HG03095 (cell line): ENCODE measurements at regions not wholly inside any gene's neighbourhood (a gene's known extent, or its start where the extent isn't known, plus 50 kb on each side); places are given as distances from the start of the nearest gene placed in this dataset.
"Not testable (repeated sequence)": the region's sequence is repeated elsewhere in the genome, so short reads cannot be mapped to it uniquely, and the experiment has no call there.

ENCODE experiments used
- ATAC-seq: cut with Tn5 transposase; IDR thresholded peaks from one replicate; pipeline ENCODE4 v1.9.1; 2021; ENCODE audit warnings: moderate library complexity; ENCODE audit not compliant: unreplicated experiment

DNA sequence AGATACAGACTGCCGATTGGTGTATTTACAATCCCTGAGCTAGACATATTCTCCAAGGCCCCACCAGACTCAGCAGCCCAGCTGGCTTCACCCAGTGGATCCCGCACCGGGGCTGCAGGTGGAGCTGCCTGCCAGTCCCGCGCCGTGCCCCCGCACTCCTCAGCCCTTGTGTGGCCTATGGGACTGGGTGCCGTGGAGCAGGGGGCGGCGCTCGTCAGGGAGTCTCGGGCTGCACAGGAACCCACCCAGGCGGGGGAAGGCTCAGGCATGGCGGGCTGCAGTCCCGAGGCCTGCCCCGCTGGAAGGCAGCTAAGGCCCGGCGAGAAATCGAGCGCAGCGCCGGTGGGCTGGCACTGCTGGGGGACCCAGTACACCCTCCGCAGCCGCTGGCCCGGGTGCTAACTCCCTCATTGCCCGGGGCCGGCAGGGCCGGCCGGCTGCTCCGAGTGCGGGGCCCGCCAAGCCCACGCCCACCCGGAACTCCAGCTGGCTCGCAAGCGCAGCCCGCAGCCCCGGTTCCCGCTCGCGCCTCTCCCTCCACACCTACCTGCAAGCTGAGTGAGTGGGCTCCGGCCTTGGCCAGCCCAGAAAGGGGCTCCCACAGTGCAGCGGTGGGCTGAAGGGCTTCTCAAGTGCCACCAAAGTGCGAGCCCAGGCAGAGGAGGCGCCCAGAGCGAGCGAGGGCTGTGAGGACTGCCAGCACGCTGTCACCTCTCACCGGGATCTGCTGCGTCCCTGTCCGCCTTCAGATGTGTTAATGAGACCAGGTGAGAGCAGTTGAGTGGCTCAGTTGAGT is 137.8 kb upstream of the LCORL start:
- not testable (repeated sequence) for ATAC-seq

- no peak for ATAC-seq
Measured at GRCh38 chr4:18155067-18156041, 133.8 kb upstream of the LCORL start.

DNA sequence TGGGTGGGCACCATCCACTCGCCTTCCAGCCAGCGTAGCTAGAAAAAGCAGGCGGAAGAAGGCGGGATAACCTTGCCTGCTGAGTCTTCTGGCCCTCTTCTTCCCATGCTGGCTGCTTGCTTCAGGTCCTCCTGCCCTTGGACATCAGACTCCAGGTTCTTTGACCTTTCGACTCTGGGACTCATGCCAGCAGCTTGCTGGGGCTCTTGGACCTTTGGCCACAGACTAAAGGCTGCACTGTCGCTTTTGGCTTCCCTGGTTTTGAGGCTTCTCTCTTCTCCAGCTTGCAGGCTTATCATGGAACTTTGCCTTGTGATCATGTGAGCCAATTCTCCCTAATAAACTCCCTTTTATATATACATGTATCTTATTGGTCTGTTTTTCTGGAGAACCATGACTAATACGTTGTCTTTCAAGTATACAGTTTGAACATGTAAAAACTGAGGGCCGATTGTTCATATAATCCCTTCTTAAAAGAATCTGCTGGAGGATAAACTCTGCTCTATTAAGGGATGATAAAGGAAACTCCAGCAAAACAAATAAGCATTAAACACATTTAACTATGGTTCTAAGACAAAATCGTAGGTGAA is 116.6 kb upstream of the LCORL start:
- ATAC-seq: no peak

GRCh38 chr4:18134111-18134510 is 112.6 kb upstream of the LCORL start:
- ATAC-seq: no peak

GRCh38 chr4:18130256-18130655 is 108.7 kb upstream of the LCORL start:
- ATAC-seq: no peak

- no peak for ATAC-seq
Measured at GRCh38 chr4:18128241-18128640, 106.7 kb upstream of the LCORL start.

DNA sequence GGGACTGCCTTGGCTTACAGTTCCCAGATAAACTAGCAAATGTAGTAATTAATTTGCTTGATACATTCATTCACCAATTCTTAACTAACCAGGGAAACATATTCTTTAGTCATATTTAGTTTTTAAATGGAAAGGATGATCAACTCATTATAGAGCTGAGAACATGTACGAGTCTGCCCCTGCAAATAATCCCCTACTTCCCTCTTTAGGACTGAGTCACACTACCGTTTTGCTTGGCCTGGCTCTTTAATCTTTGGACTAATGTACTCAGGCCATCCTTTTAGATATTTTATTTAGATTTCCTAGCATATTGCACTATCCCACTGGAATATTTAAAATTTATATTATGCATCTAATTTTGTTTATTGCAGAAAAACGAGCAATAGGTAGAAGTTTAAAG is 105.5 kb upstream of the LCORL start:
- ATAC-seq: no peak

GRCh38 chr4:18113710-18114331 is 92.3 kb upstream of the LCORL start:
- ATAC-seq: no peak

DNA sequence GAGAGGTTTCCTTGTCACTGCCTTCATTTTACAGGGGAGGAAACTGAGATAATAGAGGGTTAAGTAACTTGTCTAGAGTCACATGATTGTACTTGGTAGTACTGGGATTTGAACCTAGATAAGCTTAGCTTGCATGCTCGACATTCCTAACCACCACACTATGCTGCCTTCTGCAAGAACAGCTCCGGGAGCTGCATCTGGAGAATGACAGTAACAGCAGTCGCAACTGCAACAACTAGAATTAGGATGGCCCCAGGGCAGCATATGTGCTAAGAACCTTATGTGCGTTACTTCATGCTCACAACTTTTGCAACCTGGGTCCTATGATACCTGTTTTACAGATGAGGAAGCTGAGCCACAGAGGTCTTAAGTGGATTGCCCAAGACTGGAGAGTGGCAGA is 89.5 kb upstream of the LCORL start:
- no peak for ATAC-seq

DNA sequence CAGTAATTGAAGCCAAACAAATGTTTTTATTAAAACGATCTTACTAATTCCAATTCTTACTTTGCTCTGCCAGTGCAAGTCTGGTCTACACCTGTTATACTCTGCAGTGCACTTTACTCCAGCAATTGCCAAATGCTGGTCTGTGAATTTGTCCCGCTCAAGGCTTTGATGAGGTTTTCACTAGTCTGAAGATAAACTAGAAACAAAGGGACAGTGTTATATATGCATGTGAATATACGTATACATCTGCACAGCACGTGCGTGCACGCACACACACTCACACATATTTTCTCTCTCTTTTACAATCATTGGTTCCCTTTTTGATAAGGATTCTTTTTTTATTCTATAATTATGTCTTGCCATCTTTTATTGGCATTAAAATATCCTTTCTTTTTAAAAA is 88.5 kb upstream of the LCORL start:
- no peak for ATAC-seq

- ATAC-seq: no peak
Measured at GRCh38 chr4:18109676-18110075, 88.1 kb upstream of the LCORL start.

DNA sequence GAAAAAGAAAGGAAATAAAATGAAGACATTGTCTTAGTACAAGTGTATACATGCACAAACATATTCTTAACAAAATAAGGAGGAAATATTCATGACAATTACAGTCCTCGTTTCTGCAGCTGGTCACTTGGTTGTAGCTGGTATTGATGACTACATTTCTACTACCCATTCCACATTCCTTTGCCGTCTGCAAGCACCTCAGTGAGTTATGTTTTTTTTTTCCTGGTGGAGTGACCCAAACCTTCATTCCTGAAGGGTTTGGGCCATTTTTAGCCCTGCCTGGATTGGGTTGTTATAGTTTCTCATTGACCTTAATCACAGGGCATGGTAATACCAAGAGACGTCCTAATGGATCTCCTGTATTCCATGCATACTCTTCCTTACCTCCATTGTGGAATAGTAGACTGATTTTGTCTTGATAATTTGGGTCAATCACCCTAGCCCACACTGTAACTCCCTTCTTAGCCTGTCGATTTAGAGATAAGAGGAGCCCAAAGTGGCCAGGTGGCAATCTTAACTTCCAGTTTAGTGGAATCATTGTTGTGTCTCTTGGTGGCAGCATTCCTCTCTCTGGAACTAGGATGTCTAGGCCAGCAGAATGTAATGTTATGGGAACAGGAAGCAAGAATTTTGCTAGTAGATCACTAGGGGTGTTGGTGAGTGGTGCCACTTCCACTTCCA is 86.4 kb upstream of the LCORL start:
- not testable (repeated sequence) for ATAC-seq

- no peak for ATAC-seq
Measured at GRCh38 chr4:18106620-18107019, 85.1 kb upstream of the LCORL start.

DNA sequence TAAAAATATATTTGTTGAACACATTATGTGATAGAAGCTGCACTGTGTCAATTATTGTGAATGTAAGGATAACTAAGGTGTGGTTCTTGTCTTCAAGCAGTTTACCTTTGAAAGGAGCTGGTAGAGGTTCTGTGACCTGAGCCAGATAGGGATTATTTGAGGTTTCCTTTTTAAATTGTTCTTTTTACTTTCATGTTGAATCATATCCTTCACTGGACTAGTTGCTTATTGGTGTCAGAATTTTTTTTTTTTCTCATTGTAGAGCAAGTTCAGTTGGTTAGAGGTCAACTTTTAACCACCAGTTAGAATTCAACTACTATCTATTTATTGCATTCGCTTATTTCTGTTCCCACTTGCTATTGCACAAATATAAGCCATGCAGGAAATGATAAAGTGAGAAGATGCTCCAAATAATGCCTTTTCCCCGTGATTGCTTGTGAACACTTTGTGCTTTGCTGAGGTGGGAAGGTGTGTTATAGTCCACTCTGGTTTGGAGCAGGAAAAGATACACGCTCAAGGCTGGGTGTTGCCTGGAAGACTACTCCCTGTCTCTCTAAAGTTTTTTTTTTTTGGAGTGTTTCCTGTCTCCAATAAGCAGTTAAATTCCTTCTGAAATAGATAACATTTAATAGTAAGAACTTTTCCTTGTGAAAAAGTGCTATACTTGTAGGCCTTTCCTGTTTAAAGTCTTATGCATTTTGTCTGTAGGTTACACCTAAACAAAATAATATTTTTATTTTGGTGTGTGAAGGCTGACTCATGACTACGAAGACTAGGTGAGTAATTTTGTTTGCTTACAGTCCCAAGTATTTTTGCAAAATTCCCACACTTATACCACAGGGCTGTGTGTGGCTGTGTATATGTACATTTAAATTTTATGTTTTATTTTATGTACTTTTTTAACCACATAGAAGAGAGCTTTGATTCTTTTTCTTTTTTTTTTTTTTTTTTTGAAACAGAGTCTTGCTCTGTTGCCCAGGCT is 83.8 kb upstream of the LCORL start:
- ATAC-seq: peak; percentile 80

DNA sequence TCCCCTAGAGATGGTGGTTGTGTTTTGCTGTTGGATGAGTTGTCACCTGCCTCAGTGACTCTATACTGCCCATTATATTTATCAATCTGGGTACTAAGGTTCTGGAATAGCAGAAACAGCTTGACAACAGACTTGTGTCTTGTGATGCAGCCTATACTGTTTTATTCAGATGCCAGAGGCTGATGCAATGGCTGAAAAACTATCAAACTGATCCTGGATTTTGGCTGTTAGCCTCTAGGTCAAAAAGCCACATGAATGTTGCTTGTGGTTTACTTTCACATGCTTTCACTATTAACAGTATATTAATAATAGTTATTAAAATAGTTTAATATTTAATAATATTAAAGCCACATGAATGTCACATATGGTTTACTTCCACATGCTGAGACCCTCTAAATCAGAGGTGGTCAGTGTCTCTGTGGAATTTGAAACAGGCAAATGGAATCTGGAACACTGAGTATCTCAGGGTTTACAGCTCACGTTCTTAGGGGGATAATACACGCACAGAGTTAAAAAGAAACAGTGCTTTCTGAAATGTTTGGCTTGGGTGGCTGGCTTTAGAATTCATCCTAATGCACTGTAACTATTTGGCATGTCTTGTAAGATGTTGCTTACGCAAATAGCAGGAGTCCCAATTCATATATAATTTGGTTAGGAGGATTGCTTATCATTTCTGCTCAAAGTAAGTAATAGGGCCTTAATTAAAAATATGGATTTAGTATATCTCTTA is 82.5 kb upstream of the LCORL start:
- no peak for ATAC-seq

DNA sequence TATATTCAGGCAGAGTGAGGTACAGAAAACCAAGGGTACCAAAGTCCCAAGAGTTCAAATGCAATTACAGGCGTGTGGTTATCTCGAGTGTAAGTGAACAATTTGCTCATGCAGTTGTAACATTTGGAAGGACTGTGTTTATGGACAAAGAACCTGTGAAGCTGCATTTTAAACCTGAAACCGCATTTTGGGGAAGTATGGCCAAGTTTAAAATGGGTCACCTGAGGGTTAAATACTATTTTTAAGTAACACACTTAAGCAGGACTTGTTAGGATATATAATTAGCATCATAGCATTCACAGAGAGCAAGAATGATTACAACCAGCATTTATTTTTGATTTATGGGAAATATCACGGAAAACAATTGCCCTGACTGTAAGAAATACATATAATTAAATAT is 79.1 kb upstream of the LCORL start:
- ATAC-seq: no peak

- not testable (repeated sequence) for ATAC-seq
Measured at GRCh38 chr4:18090447-18090846, 68.9 kb upstream of the LCORL start.

DNA sequence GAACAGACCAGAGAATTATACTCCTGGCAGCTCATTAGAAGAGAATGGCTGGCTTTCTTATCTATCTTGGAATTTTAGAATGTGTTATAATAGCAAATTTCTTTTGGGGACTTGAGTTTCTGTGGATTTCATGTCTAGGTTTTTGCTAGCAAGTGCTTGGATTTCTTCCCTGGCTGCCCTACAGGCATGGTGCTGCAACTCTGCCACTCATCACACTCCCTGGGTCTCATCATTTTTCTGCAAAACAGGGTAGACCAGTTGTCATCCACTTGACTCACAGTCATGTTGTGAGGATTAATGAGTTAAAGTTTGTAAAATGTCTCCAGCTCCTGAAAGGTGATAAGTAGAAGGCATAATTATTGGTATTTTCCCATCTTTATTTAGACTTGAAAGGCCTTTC is 60.7 kb upstream of the LCORL start:
- ATAC-seq: no peak

GRCh38 chr4:18081708-18082107 is 60.2 kb upstream of the LCORL start:
- no peak for ATAC-seq
